ENCODE measurements at regions not wholly inside any gene's neighbourhood (a gene's known extent, or its start where the extent isn't known, plus 50 kb on each side); places are given as distances from the start of the nearest gene placed in this dataset.

- CTCF ChIA-PET = no interaction called here
- no peak overlapping the region for H3K27ac ChIP-seq
- POLR2A ChIA-PET (ENCODE audit: low non-redundant PET) = no interaction called here
- TF ChIP-seq CTCF (conservative IDR thresholded peaks at IDR 0.05; ENCODE audit: low read depth) = no peak
- DNase-seq (ENCODE audit: low spot score) = no peak
Measured at GRCh38 chr17:10931133-10931532, 93.2 kb upstream of the PIRT start.

GRCh38 chr17:10927712-10928111 lies 89.8 kb upstream of the PIRT start:
- CTCF ChIA-PET = interaction anchor here (0.6 to 0.8 kb wide), 2 partner anchors 246 to 824 kb away, joined by 3 to 4 read pairs; no protein-coding TSS in a partner anchor
- no peak for TF ChIP-seq CTCF (conservative IDR thresholded peaks at IDR 0.05; ENCODE audit: low read depth)
- no peak for DNase-seq (ENCODE audit: low spot score)
- no peak overlapping the region for H3K27ac ChIP-seq
- POLR2A ChIA-PET (ENCODE audit: low non-redundant PET) = no interaction called here

- ChIA-PET CTCF (no interaction called here), POLR2A (ENCODE audit: low non-redundant PET) (no interaction called here)
- no peak for DNase-seq (ENCODE audit: low spot score)
- no peak overlapping the region for H3K27ac ChIP-seq
- TF ChIP-seq CTCF (conservative IDR thresholded peaks at IDR 0.05; ENCODE audit: low read depth) = no peak
Measured at GRCh38 chr17:10920558-10921108, 82.7 kb upstream of the PIRT start.

GRCh38 chr17:10907370-10907769 lies 69.5 kb upstream of the PIRT start:
- ChIA-PET CTCF (no interaction called here), POLR2A (ENCODE audit: low non-redundant PET) (no interaction called here)
- no peak for DNase-seq (ENCODE audit: low spot score)
- H3K27ac ChIP-seq = no peak overlapping the region
- no peak for TF ChIP-seq CTCF (conservative IDR thresholded peaks at IDR 0.05; ENCODE audit: low read depth)

- POLR2A ChIA-PET (ENCODE audit: low non-redundant PET) = no interaction called here
- no peak for DNase-seq (ENCODE audit: low spot score)
- no peak overlapping the region for H3K27ac ChIP-seq
- CTCF ChIA-PET = interaction anchor here (0.6 to 0.7 kb wide), 2 partner anchors 124 to 478 kb away, joined by 3 read pairs; no protein-coding TSS in a partner anchor
- no peak for TF ChIP-seq CTCF (conservative IDR thresholded peaks at IDR 0.05; ENCODE audit: low read depth)
Measured at GRCh38 chr17:10899281-10899680, 61.4 kb upstream of the PIRT start.

GRCh38 chr17:10894220-10894619 lies 56.3 kb upstream of the PIRT start:
- no peak for TF ChIP-seq CTCF (conservative IDR thresholded peaks at IDR 0.05; ENCODE audit: low read depth)
- POLR2A ChIA-PET (ENCODE audit: low non-redundant PET) = no interaction called here
- H3K27ac ChIP-seq = no peak overlapping the region
- no peak for DNase-seq (ENCODE audit: low spot score)
- CTCF ChIA-PET = no interaction called here

GRCh38 chr17:10888858-10889257 lies 51.0 kb upstream of the PIRT start:
- no peak for DNase-seq (ENCODE audit: low spot score)
- no peak for TF ChIP-seq CTCF (conservative IDR thresholded peaks at IDR 0.05; ENCODE audit: low read depth)
- ChIA-PET POLR2A (ENCODE audit: low non-redundant PET) (no interaction called here), CTCF (no interaction called here)
- H3K27ac ChIP-seq = no peak overlapping the region

Measured in RWPE1 (cell line).